Activated CD8-positive, alpha-beta T cell treated with anti-CD3 and anti-CD28 coated beads, Interleukin-2, amount 10 ng/mL, durations not matched to agents 7 days and 5 days (primary cell): ENCODE measurements at regions not wholly inside any gene's neighbourhood (a gene's known extent, or its start where the extent isn't known, plus 50 kb on each side); places are given as distances from the start of the nearest gene placed in this dataset.

Experiments used
- ATAC-seq: fragments of 150-1000 bp; cut with Tn5 transposase; one replicate; pipeline ENCODE4 v1.10.0; 2021; ENCODE audit warnings: moderate library complexity
- CTCF ChIA-PET: fragments of 350-600 bp; sonication (Branson Sonifier 250); formaldehyde crosslinking; loops from one replicate; lab custom pipeline; 2021; ENCODE audit warnings: antibody characterized with exemption; lab: Charles Lee
- POLR2A ChIA-PET: fragments of 350-600 bp; sonication (Branson Sonifier 250); formaldehyde crosslinking; loops from one replicate; lab custom pipeline; 2021; ENCODE audit warnings: antibody characterized with exemption; lab: Charles Lee
- DNase-seq: peaks from one replicate; pipeline ENCODE4 v3.0.0-alpha.2; 2020
- H3K27ac Mint-ChIP-seq: one replicate; pipeline ENCODE4 v1.8.0; 2021; ENCODE audit warnings: mild to moderate bottlenecking, mixed read lengths
- H3K27me3 Mint-ChIP-seq: one replicate; pipeline ENCODE4 v1.8.0; 2021; ENCODE audit warnings: low read depth, mixed read lengths
- H3K36me3 Mint-ChIP-seq: one replicate; pipeline ENCODE4 v1.8.0; 2021; ENCODE audit warnings: low read depth, mixed read lengths
- H3K4me1 Mint-ChIP-seq: one replicate; pipeline ENCODE4 v1.8.0; 2021; ENCODE audit warnings: low read depth, mixed read lengths
- H3K4me3 Mint-ChIP-seq: one replicate; pipeline ENCODE4 v1.8.0; 2021; ENCODE audit warnings: mild to moderate bottlenecking, mixed read lengths
- H3K9me3 Mint-ChIP-seq: one replicate; pipeline ENCODE4 v1.8.0; 2022; ENCODE audit warnings: mixed read lengths; ENCODE audit not compliant: insufficient read depth

DNA sequence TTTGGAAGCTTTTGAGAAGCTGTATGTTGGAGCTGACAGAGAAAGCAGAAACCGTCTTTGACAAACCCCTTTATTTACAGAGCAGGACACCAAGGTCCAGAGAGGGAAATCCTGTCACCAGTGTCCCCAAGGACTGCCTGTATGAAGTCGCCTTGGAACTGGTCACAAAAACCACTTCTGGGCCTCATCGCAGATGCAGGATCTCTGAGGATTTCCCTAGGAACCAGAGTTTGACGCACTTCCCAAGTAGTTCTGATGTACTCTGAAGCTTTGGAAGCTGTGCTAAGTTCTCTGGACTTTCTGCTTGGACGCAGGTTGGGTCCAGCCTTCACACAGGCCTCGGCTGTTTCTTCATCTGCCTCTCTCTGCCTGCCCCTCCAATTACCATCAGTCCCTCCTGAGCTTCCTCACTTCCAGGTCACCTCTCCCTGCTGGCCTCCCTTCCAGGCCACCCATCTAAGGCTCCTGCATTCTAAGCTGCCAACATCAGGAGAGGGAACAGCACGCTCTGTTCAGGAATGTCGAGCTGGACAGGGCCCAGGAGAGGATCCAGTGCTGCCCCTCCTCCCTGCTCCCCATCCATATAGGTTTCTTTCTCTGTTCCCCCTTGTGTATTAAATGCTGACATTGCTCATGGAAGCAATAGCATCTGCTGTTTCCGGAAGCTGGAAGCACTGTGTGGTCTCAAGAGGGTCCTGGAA is 270.8 kb downstream of the OPA1 start:
- CTCF ChIA-PET, result no interaction called here
- no peak overlapping the region for H3K27ac Mint-ChIP-seq
- no peaks in the 10 kb centered on the region for H3K9me3 Mint-ChIP-seq
- DNase-seq (no peak), ATAC-seq (no peak)
- H3K36me3 Mint-ChIP-seq, result no peaks in the 10 kb centered on the region
- no peaks in the 10 kb centered on the region for H3K4me1 Mint-ChIP-seq
- POLR2A ChIA-PET, result no interaction called here
- H3K27me3 Mint-ChIP-seq, result peaks cover 27% of the 10 kb centered on the region
- no peak overlapping the region for H3K4me3 Mint-ChIP-seq

DNA sequence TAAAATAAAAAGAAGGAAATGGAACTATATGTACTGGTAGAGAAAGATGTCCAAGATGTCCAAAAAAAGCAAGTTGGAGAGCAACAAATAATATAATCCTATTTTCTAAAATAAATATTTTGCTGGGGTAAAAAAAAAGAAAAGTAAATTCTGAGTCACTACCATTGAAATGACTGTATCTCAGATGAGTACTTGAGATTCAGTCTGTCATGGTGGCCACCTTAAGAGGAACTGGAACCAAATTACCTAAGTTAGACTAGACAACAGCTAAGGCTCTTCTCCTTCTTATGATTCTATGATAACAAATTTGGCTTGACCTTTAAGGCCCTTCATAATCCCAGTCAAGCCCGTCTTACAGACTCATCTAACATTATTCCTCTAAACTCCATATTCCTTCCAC is 270.6 kb upstream of the HES1 start:
- POLR2A ChIA-PET, result no interaction called here
- ATAC-seq, result no peak
- CTCF ChIA-PET, result no interaction called here

DNA sequence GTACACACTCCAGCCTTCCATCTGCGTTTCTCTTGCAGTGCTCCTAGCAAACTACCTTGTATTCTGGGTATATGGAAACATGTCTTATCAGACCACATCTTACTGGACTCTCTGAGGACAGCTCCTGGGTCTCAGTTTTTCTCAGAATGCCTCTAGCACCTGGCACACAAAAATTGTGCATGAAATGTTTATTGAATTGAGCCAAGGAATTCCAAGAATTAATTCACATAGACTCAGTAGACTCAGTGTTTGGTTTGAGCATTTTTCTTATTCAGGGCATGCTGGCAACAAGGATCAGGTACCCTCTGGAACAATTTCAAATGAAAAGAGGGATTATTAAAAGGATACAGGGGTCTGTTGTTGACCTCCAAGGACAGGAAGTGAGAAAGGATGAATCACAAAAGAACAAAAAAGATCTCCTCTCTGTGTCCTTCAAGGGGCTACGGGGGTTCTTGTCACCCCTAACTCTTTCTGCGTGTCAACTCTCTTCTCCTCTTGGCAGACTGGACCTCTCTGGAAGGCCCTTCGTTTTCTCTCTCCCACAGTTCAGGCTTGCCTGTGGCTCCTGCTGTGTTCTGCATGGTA is 270.0 kb upstream of the HES1 start:
- Mint-ChIP-seq H3K4me1 (peaks cover 12% of the 10 kb centered on the region), H3K36me3 (no peaks in the 10 kb centered on the region), H3K27ac (no peak overlapping the region), H3K27me3 (peaks cover 39% of the 10 kb centered on the region), H3K4me3 (no peak overlapping the region), H3K9me3 (no peaks in the 10 kb centered on the region)
- ChIA-PET CTCF (no interaction called here), POLR2A (no interaction called here)
- DNase-seq (no peak), ATAC-seq (no peak)

More for the DNA sequence above, 270.6 kb upstream of the HES1 start:
- Mint-ChIP-seq H3K36me3 (no peaks in the 10 kb centered on the region), H3K4me1 (peaks cover 9% of the 10 kb centered on the region), H3K27me3 (peaks cover 39% of the 10 kb centered on the region), H3K9me3 (no peaks in the 10 kb centered on the region), H3K4me3 (no peak overlapping the region), H3K27ac (no peak overlapping the region)
- DNase-seq, result no peak

DNA sequence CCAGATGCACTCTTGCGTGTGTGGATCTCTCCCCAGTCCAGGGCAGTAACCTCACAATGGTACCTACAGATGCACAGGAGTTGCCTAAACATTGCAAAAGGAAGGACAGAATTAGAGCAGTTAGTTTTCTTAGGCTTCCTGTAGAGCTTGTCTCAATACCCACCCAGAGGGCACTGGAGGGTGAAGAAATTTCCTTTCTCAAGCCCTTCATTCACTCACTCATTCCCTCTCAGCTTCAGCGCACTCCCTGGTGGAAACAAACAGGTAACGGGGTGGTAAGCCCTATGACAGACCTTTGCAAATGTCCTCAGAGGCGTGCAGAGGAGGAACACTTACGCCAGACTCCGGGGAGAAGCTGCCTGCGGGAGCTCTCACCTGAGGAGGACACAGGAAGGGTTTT is 267.4 kb upstream of the HES1 start:
- Mint-ChIP-seq H3K4me1 (peaks cover 16% of the 10 kb centered on the region), H3K36me3 (no peaks in the 10 kb centered on the region), H3K27ac (no peak overlapping the region), H3K9me3 (no peaks in the 10 kb centered on the region), H3K4me3 (no peak overlapping the region), H3K27me3 (peaks cover 34% of the 10 kb centered on the region)
- DNase-seq (no peak), ATAC-seq (no peak)
- POLR2A ChIA-PET, result no interaction called here
- CTCF ChIA-PET, result no interaction called here

DNA sequence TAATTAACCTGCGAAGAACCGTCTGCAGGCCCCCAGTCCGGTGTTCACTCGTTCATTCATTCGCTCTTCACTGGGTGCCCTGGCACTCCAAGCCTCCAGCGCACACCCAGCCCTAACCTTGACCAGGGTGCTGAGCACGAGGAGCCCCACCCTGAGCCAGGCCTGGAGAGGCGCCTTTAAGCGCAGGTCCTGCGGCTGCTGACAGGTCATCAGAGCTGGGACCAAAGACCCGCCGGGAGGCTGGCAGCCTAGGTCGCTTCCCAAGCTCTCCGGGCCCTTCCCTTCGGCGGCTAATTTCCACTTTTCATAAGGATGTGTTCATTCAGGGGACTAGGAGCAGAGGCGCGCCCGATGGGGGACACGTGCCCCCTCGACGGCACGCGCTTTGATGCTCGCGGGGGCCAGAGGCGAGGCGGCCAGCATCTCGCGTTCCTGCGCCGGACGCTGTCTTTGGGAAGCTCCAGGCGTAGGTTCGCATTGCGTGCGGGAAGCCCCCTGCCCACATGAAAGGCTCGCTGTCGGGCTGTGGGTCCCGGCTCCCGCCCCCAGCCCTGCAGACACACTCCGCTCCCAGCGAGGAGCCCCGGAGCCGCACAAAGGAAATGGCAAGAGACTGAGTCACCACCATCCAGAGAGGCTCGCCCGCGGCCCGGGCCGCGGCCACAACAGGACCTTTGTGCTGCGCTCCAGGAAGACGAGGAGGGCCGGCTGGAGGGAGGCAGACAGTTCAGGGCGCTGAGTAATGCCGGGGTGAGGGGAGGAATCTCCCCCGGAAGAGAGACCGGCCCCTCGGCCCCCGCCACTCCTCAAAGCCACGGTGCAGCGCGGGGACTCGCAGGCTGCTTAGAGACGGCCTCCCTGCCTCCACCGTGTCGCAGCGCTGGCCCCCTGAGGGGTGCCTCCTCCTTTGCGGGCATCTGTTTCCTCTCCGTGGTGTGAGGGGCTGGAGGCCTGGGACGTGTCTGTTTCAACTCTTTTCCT is 266.4 kb upstream of the HES1 start:
- Mint-ChIP-seq H3K36me3 (no peaks in the 10 kb centered on the region), H3K27ac (no peak overlapping the region), H3K4me1 (peaks cover 16% of the 10 kb centered on the region), H3K4me3 (no peak overlapping the region), H3K27me3 (peaks cover 36% of the 10 kb centered on the region), H3K9me3 (no peaks in the 10 kb centered on the region)
- ChIA-PET CTCF (no interaction called here), POLR2A (no interaction called here)
- DNase-seq (peak; percentile 32), ATAC-seq (peak; percentile 67)

DNA sequence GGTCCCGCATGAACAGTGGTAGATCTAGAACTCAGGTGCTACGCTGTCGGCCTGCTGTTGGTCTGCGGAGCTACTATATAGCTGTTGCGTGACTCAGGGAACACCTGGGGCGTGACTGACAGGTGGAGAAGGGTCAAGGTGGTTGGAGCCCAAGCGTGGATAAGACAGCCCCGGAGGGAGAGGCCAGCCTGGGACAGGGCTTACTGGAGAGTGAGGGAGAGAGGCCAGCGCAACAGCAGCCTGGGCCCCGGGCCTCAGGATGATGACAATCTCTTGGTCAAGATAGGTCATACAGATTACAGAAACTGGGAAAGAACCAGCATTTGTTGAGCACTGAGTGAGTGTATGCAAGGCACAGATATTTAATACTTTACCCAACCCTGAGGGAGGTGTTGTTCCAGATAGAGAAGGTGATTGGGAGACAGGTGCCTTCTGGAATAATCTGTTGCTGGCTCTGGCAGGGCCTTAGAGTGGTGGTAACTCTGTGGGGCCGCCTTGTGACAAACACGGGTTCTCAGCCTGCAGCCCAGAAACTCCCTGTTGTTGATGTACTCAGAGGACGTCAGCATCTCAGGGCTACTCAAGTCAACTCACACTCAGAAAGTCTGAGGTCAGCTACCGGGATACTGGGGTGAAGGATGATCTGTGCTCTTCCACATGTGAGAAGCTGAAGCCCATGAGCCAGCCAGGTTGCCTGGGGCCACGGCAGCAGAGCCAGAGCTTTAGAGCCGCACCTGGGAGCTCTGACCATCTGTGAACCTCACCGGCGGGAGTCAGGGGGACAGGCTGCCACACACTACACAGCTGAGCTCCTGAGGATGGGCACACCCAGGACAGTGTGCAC is 265.4 kb upstream of the HES1 start:
- Mint-ChIP-seq H3K4me1 (peaks cover 16% of the 10 kb centered on the region), H3K9me3 (no peaks in the 10 kb centered on the region), H3K27ac (peak overlapping the region; percentile 33), H3K4me3 (no peak overlapping the region), H3K36me3 (no peaks in the 10 kb centered on the region), H3K27me3 (peaks cover 35% of the 10 kb centered on the region)
- CTCF ChIA-PET, result no interaction called here
- POLR2A ChIA-PET, result no interaction called here
- ATAC-seq (no peak), DNase-seq (no peak)

DNA sequence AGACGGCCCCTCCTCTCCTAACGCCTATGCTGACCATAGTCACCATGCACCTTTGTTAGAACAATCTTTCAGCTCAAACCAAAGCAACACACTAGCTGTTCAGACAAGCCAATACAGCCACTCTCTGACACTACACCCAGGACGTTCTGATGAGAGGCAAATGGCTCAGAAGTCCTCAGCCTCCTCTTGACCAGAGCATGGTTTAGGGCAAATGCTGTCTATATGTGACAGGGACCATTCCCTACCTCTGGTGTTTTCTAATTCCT is 264.8 kb upstream of the HES1 start:
- ChIA-PET POLR2A (no interaction called here), CTCF (no interaction called here)
- Mint-ChIP-seq H3K4me3 (no peak overlapping the region), H3K27ac (no peak overlapping the region), H3K4me1 (peaks cover 16% of the 10 kb centered on the region), H3K9me3 (no peaks in the 10 kb centered on the region), H3K27me3 (peaks cover 37% of the 10 kb centered on the region), H3K36me3 (no peaks in the 10 kb centered on the region)
- DNase-seq (no peak), ATAC-seq (no peak)

DNA sequence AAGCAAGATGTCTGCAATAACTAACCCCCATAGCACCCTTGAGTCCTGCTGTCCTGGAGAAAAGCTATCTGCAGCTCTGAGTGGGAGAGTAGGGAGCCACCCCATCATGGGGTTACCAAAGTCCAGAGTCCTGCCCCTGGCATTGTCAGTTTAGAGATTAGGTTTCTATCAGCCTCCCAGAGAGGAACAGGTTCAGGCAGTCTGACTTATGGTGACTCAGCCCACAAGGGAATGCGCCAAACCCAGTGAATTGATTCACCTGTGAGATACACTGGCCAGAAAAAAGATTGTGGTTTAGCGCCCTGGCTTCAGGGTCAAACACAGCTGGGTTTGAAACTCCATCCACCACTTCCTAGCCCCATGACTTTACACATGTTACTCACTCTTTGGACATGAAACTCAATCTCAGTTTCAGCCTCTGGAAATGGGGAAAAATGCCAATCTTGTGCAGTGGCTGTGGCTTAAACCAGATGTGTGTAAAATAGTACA is 263.6 kb upstream of the HES1 start:
- ChIA-PET POLR2A (no interaction called here), CTCF (no interaction called here)
- Mint-ChIP-seq H3K27me3 (peaks cover 39% of the 10 kb centered on the region), H3K36me3 (no peaks in the 10 kb centered on the region), H3K4me1 (peaks cover 16% of the 10 kb centered on the region), H3K27ac (no peak overlapping the region), H3K9me3 (no peaks in the 10 kb centered on the region), H3K4me3 (no peak overlapping the region)
- ATAC-seq, result no peak
- no peak for DNase-seq

DNA sequence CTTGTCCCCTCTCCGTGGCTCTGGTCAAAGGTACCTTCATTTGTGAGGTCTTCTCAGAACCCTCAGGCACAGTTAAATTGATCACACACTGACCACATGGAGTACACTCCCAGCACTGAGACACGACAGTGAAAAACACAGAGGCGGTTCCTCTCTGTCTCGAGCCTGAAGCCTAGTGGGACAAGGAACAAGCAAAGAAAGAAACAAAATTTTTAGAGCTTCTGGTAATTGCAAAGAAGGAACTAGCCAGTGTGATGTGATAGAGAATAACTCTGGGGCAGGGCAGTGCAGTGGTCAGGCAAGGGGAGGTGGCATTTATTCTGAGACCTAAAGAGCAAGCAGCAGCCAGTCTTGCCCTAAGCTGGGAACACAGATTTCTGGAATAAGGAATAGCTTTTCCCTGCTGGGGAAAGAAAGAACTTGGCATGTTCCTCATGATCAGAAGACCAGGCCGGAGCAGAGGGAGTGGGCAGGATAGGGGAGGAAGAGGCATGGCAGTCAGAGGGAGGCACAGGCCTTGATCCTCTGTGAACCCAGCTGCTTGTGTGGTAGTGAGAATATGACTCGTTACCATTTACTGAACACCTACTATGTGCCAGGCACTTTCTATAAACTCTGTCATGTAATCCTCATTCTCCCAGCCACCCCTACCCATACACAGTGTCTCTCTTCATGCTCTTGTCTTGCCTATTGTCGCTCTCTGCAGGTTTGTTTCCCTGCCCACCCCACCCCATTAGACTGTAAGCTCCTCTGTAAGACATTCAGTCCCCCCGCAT is 262.3 kb upstream of the HES1 start:
- Mint-ChIP-seq H3K27me3 (peaks cover 32% of the 10 kb centered on the region), H3K4me1 (peaks cover 16% of the 10 kb centered on the region), H3K4me3 (no peak overlapping the region), H3K27ac (no peak overlapping the region), H3K36me3 (no peaks in the 10 kb centered on the region), H3K9me3 (no peaks in the 10 kb centered on the region)
- DNase-seq (no peak), ATAC-seq (no peak)
- POLR2A ChIA-PET, result no interaction called here
- CTCF ChIA-PET, result no interaction called here

DNA sequence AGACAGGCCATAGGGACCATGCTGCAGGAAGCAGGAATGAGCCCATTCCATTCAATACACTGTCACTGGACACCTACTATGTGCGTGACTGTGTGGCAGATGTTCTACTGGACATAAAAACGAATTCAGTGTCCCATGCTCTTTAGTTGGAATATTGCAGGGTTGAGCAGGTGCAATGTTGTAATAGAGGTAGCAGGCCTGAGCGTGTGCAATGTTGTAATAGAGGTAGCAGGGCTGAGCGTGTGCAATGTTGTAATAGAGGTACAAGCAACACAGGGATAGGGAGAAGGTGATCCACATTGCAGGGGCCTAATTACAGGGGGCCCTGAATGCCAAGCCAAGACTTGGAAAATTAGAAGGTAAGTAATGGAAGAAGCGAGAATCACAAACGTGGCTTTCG is 261.4 kb upstream of the HES1 start:
- no peak for DNase-seq
- peaks cover 27% of the 10 kb centered on the region for H3K27me3 Mint-ChIP-seq

DNA sequence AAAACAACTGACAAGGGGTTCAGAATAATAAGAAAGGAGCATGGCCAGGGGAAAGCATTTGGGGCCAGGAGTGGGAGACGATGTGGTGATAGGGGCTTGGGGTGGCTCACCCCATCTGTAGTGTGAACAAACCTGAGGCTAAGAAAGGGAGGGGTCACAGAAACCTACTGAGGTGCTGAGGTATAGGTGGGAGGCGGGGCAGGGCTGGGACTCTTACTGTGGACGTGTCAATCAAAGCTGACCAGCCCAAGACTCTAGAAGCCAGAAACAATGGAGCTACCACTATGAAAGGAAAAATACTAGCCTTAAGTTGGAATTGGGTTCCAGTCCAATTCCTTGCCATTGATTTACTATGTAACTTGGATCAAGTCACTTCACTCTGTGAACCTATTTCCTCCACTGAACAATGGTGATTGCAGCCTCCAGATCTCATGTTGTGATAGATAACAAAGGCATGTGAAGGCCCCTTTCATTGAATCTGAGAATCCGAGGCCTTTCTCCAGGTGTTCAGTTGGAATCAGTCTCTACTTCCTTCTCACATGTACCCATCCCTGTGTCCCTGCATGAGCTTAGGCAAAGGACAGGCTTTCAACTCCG is 260.9 kb upstream of the HES1 start:
- Mint-ChIP-seq H3K27me3 (peaks cover 24% of the 10 kb centered on the region), H3K9me3 (no peaks in the 10 kb centered on the region), H3K27ac (no peak overlapping the region), H3K4me3 (no peak overlapping the region), H3K4me1 (peaks cover 9% of the 10 kb centered on the region), H3K36me3 (no peaks in the 10 kb centered on the region)
- CTCF ChIA-PET, result no interaction called here
- DNase-seq (no peak), ATAC-seq (no peak)
- POLR2A ChIA-PET, result no interaction called here

More for the DNA sequence above, 261.4 kb upstream of the HES1 start:
- Mint-ChIP-seq H3K9me3 (no peaks in the 10 kb centered on the region), H3K4me1 (peaks cover 14% of the 10 kb centered on the region), H3K27ac (no peak overlapping the region), H3K4me3 (no peak overlapping the region), H3K36me3 (no peaks in the 10 kb centered on the region)
- no peak for ATAC-seq
- POLR2A ChIA-PET, result no interaction called here
- CTCF ChIA-PET, result no interaction called here
